Liver (tissue), 3 donors: ENCODE measurements at regions not wholly inside any gene's neighbourhood (a gene's known extent, or its start where the extent isn't known, plus 50 kb on each side); places are given as distances from the start of the nearest gene placed in this dataset.

Experiments used
- EGR1 ChIP-seq, 2 donors: IDR thresholded peaks; 2 replicates each; pipeline ENCODE4 v1.6.1; 2016 to 2018; ENCODE audit warnings: antibody characterized with exemption in 2 of 2, low read depth in 2 of 2
- FOXA1 ChIP-seq: IDR thresholded peaks from 2 replicates; pipeline ENCODE4 v1.6.1; 2016; ENCODE audit warnings: antibody characterized with exemption
- HNF4A ChIP-seq, 2 donors: conservative IDR thresholded peaks; 2 replicates each; pipeline ENCODE4 v1.6.1; 2016; ENCODE audit warnings: antibody characterized with exemption in 2 of 2, mild to moderate bottlenecking in 2 of 2
- JUND ChIP-seq, 2 donors: IDR thresholded peaks; 2 replicates each; pipeline ENCODE4 v1.6.1; 2016; ENCODE audit warnings: antibody characterized with exemption in 2 of 2
- TF ChIP-seq, protein P1 (sequence below): fragments of 150-350 bp; IDR thresholded peaks from 2 replicates; pipeline ENCODE4 v1.5.1; 2017; ENCODE audit warnings: improper control_type of control experiment, low read depth, low read length; ENCODE audit not compliant: missing input control
- donor health status: healthy.
- donor health status: healthy.

DNA sequence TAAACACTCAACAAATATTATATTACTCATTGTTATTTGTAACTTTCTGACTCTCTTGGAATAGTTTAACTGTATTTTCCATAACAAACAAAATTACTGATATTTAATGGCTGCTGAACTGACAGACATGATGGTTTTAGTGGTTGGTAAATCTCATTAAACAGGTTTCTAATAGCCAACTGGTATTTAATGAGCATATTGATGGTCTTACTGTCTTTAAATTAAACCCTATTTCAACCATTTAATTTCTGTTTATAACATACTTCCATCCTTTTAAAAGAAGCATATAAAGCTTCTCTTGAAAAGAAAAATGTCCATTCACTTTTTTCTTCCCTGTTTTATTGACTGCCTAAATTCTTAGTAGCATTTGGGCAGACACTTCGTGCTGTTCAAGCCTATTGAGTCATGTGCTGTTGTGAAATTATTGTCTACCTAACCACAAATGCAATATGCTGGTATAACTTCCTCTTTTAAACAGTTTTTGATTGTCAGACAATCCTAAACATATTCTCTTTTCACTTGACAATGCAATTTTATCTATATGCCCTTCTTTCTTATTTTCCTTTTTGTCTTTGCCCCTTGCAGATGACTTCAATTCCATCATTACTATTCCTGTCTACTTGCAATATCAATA is 163.9 kb upstream of the SLC7A11 start:
- TF ChIP-seq, protein P1, sequence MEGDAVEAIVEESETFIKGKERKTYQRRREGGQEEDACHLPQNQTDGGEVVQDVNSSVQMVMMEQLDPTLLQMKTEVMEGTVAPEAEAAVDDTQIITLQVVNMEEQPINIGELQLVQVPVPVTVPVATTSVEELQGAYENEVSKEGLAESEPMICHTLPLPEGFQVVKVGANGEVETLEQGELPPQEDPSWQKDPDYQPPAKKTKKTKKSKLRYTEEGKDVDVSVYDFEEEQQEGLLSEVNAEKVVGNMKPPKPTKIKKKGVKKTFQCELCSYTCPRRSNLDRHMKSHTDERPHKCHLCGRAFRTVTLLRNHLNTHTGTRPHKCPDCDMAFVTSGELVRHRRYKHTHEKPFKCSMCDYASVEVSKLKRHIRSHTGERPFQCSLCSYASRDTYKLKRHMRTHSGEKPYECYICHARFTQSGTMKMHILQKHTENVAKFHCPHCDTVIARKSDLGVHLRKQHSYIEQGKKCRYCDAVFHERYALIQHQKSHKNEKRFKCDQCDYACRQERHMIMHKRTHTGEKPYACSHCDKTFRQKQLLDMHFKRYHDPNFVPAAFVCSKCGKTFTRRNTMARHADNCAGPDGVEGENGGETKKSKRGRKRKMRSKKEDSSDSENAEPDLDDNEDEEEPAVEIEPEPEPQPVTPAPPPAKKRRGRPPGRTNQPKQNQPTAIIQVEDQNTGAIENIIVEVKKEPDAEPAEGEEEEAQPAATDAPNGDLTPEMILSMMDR = no peak
- TF ChIP-seq FOXA1 = no peak
- TF ChIP-seq HNF4A (conservative IDR thresholded peaks at IDR 0.05) = no peak
- TF ChIP-seq JUND (IDR thresholded peaks at IDR 0.05) = no peak
- TF ChIP-seq EGR1 (IDR thresholded peaks at IDR 0.05; ENCODE audit: low read depth in 2 of 2) = no peak
